ENCODE measurements at regions not wholly inside any gene's neighbourhood (a gene's known extent, or its start where the extent isn't known, plus 50 kb on each side); places are given as distances from the start of the nearest gene placed in this dataset.

DNA sequence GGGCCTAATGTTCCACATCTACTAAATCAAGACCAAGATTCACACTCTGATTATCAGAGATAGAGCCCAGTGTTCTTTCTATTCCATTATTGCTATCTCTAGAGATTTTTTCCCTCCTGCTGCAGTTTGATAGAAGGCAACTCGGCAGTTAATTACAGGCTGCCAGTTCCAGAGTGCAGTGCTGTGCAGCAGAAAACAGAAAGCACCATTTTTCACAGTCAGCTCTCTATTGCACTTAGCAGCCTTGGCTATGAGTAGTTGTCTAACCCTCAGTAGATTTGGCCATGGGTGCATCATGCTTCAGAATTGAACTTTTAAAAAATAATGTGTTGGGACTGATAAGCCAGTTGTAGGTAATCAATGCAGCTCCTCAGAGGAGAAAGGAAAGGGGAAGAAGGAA, 295.3 kb downstream of the MID1IP1 start:
- TF ChIP-seq, protein P1, sequence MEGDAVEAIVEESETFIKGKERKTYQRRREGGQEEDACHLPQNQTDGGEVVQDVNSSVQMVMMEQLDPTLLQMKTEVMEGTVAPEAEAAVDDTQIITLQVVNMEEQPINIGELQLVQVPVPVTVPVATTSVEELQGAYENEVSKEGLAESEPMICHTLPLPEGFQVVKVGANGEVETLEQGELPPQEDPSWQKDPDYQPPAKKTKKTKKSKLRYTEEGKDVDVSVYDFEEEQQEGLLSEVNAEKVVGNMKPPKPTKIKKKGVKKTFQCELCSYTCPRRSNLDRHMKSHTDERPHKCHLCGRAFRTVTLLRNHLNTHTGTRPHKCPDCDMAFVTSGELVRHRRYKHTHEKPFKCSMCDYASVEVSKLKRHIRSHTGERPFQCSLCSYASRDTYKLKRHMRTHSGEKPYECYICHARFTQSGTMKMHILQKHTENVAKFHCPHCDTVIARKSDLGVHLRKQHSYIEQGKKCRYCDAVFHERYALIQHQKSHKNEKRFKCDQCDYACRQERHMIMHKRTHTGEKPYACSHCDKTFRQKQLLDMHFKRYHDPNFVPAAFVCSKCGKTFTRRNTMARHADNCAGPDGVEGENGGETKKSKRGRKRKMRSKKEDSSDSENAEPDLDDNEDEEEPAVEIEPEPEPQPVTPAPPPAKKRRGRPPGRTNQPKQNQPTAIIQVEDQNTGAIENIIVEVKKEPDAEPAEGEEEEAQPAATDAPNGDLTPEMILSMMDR (IDR thresholded peaks at IDR 0.05): no peak
- no peak for TF ChIP-seq POLR2A (IDR thresholded peaks at IDR 0.05)
- TF ChIP-seq POLR2AphosphoS5 (IDR thresholded peaks at IDR 0.05): no peak
